Type B pancreatic cell (in vitro differentiated cells): ENCODE measurements at regions not wholly inside any gene's neighbourhood (a gene's known extent, or its start where the extent isn't known, plus 50 kb on each side); places are given as distances from the start of the nearest gene placed in this dataset.

Source experiments
- DNase-seq: peaks from one replicate; pipeline ENCODE4 v3.0.0; 2021; ENCODE audit warnings: mixed read lengths; ENCODE audit not compliant: unreplicated experiment; ENCODE audit errors: extremely low spot score
- H3K27ac Mint-ChIP-seq: 2 replicates; pipeline ENCODE4 v1.8.0; 2021; ENCODE audit warnings: mild to moderate bottlenecking, mixed read lengths
- H3K27me3 Mint-ChIP-seq: 2 replicates; pipeline ENCODE4 v1.8.0; 2021; ENCODE audit warnings: mixed read lengths
- H3K36me3 Mint-ChIP-seq: 2 replicates; pipeline ENCODE4 v1.8.0; 2021; ENCODE audit warnings: mixed read lengths
- H3K4me1 Mint-ChIP-seq: one replicate; pipeline ENCODE4 v1.8.0; 2021; ENCODE audit warnings: mixed read lengths; ENCODE audit not compliant: unreplicated experiment
- H3K4me3 Mint-ChIP-seq: 2 replicates; pipeline ENCODE4 v1.8.0; 2021; ENCODE audit warnings: mild to moderate bottlenecking, mixed read lengths
- H3K9me3 Mint-ChIP-seq: 2 replicates; pipeline ENCODE4 v1.8.0; 2021; ENCODE audit warnings: mixed read lengths
- CTCF ChIP-seq: fragments of 200-600 bp; sonication (generic); conservative IDR thresholded peaks from 2 replicates; pipeline ENCODE4 v1.5.0; 2021; ENCODE audit warnings: antibody characterized with exemption, mild to moderate bottlenecking

GRCh38 chr5:89457411-89458331 is 574.7 kb upstream of the MEF2C start:
- Mint-ChIP-seq H3K27me3 (peaks cover 5% of the 10 kb centered on the region), H3K27ac (no peak overlapping the region), H3K4me3 (no peak overlapping the region), H3K36me3 (no peaks in the 10 kb centered on the region), H3K9me3 (peaks cover 5% of the 10 kb centered on the region), H3K4me1 (no peaks in the 10 kb centered on the region)
- no peak for DNase-seq
- TF ChIP-seq CTCF: no peak

- Mint-ChIP-seq H3K9me3 (peaks cover 5% of the 10 kb centered on the region), H3K4me1 (no peaks in the 10 kb centered on the region), H3K27me3 (no peaks in the 10 kb centered on the region), H3K27ac (no peak overlapping the region), H3K36me3 (no peaks in the 10 kb centered on the region), H3K4me3 (no peak overlapping the region)
- no peak for DNase-seq
- no peak for TF ChIP-seq CTCF
Measured at GRCh38 chr5:89452081-89452480, 569.1 kb upstream of the MEF2C start.

- Mint-ChIP-seq H3K4me1 (no peaks in the 10 kb centered on the region), H3K27me3 (no peaks in the 10 kb centered on the region), H3K9me3 (peaks cover 5% of the 10 kb centered on the region), H3K4me3 (no peak overlapping the region), H3K36me3 (no peaks in the 10 kb centered on the region), H3K27ac (no peak overlapping the region)
- no peak for DNase-seq
- no peak for TF ChIP-seq CTCF
Measured at GRCh38 chr5:89451263-89451662, 568.3 kb upstream of the MEF2C start.

GRCh38 chr5:89450149-89450538 is 567.2 kb upstream of the MEF2C start:
- TF ChIP-seq CTCF: no peak
- Mint-ChIP-seq H3K9me3 (peaks cover 5% of the 10 kb centered on the region), H3K4me1 (no peaks in the 10 kb centered on the region), H3K4me3 (no peak overlapping the region), H3K27ac (no peak overlapping the region), H3K36me3 (no peaks in the 10 kb centered on the region), H3K27me3 (no peaks in the 10 kb centered on the region)
- no peak for DNase-seq

- no peak for TF ChIP-seq CTCF
- Mint-ChIP-seq H3K36me3 (no peaks in the 10 kb centered on the region), H3K4me3 (no peak overlapping the region), H3K9me3 (no peaks in the 10 kb centered on the region), H3K27ac (no peak overlapping the region), H3K27me3 (no peaks in the 10 kb centered on the region), H3K4me1 (no peaks in the 10 kb centered on the region)
- DNase-seq: no peak
Measured at GRCh38 chr5:89449392-89450148, 566.6 kb upstream of the MEF2C start.
